H7 (cell line): ENCODE measurements at regions not wholly inside any gene's neighbourhood (a gene's known extent, or its start where the extent isn't known, plus 50 kb on each side); places are given as distances from the start of the nearest gene placed in this dataset.
"Not testable (repeated sequence)": the region's sequence is repeated elsewhere in the genome, so short reads cannot be mapped to it uniquely, and the experiment has no call there.

ENCODE experiments used
- DNase-seq: peaks from one replicate; pipeline ENCODE4 v3.0.0; 2012
- H3K27me3 ChIP-seq: 2 replicates; pipeline ENCODE4 v1.6.0; 2011; ENCODE audit warnings: mild to moderate bottlenecking, low read length; ENCODE audit not compliant: control insufficient read depth, insufficient read depth
- H3K36me3 ChIP-seq: replicated peaks from 2 replicates; pipeline ENCODE4 v1.5.1; 2011; ENCODE audit warnings: low read length; ENCODE audit not compliant: control insufficient read depth, insufficient read depth
- H3K4me3 ChIP-seq: 2 replicates; pipeline ENCODE4 v1.5.1; 2011; ENCODE audit warnings: low read depth, mild to moderate bottlenecking, control low read depth, low read length, moderate library complexity; ENCODE audit not compliant: insufficient read depth

- no peak for DNase-seq
- Histone ChIP-seq H3K4me3 (no peak overlapping the region), H3K36me3 (no peaks in the 10 kb centered on the region), H3K27me3 (no peaks in the 10 kb centered on the region)
These were observed 58.2 kb upstream of the DUSP21 start for GRCh38 chrX:44785652-44786051.

GRCh38 chrX:44784241-44784640 is 59.6 kb upstream of the DUSP21 start:
- no peak for DNase-seq
- Histone ChIP-seq H3K4me3 (no peak overlapping the region), H3K36me3 (no peaks in the 10 kb centered on the region), H3K27me3 (no peaks in the 10 kb centered on the region)

DNA sequence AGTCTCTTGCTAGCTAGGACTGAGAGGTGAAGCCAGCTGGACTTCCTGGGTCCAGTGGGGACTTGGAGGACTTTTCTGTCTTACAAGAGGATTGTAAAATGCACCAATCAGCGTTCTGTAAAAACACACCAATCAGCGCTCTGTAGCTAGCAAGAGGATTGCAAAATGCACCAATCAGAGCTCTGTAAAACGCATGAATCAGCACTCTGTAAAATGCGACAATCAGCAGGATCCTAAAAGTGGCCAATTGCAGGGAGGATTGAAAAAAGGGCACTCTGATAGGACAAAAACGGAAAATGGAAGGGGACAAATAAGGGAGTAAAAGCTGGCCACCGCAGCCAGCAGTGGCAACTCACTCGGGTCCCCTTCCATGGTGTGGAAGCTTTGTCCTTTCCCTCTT is 65.6 kb upstream of the DUSP21 start:
- Histone ChIP-seq H3K4me3 (no peak overlapping the region), H3K27me3 (no peaks in the 10 kb centered on the region), H3K36me3 (no peaks in the 10 kb centered on the region)
- no peak for DNase-seq

GRCh38 chrX:44775726-44776125 is 68.1 kb upstream of the DUSP21 start:
- no peaks in the 10 kb centered on the region for H3K27me3 ChIP-seq
- DNase-seq = no peak
- no peak overlapping the region for H3K4me3 ChIP-seq
- H3K36me3 ChIP-seq = no peaks in the 10 kb centered on the region

DNA sequence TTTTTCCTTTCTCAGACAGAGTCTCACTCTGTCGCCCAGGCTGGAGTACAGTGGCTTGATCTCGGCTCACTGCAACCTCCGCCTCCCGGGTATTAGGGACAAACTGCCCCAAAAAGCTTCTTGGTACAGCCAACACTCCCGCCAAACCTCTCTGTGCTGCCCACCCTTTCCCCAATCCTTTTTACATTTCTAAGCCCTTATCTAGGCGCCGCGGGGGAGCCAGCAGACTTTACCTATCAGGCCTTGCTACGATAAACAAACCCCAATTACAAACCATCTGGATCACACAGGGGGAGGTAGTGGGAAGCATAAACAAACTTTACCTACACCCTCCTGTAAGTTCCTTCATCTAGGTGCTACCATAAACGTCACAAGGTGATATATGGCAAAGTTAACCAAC is 69.8 kb upstream of the DUSP21 start:
- not testable (repeated sequence) for H3K27me3 ChIP-seq, DNase-seq, H3K4me3 ChIP-seq

DNA sequence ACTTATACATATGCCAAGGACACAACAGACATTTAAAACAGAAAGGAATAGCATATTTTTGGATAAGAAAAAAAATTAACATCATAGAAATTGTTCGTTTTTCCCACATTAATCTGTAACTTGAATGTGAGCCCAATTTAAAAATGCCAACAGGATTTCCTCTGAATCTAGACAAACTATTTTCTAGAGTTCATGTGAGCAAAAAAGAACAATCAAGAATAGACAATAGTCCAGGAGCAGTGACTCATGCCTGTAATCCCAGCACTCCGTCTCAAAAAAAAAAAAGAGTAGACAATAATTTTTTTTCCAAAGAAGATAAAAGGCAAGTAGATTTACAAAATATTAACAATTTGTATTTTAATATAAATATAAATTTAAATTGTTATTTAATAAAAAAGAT is 73.7 kb upstream of the DUSP21 start:
- H3K27me3 ChIP-seq = no peaks in the 10 kb centered on the region
- no peak for DNase-seq
- no peak overlapping the region for H3K4me3 ChIP-seq
- H3K36me3 ChIP-seq = no peaks in the 10 kb centered on the region

More for the DNA sequence above, 69.8 kb upstream of the DUSP21 start:
- H3K36me3 ChIP-seq = not testable (repeated sequence)

- Histone ChIP-seq H3K4me3 (no peak overlapping the region), H3K36me3 (no peaks in the 10 kb centered on the region), H3K27me3 (no peaks in the 10 kb centered on the region)
- DNase-seq = no peak
These were observed 76.5 kb upstream of the DUSP21 start for GRCh38 chrX:44767308-44767707.

- no peak for DNase-seq
- no peaks in the 10 kb centered on the region for H3K36me3 ChIP-seq
- H3K4me3 ChIP-seq = no peak overlapping the region
- no peaks in the 10 kb centered on the region for H3K27me3 ChIP-seq
These were observed 78.3 kb upstream of the DUSP21 start for GRCh38 chrX:44765556-44765955.

DNA sequence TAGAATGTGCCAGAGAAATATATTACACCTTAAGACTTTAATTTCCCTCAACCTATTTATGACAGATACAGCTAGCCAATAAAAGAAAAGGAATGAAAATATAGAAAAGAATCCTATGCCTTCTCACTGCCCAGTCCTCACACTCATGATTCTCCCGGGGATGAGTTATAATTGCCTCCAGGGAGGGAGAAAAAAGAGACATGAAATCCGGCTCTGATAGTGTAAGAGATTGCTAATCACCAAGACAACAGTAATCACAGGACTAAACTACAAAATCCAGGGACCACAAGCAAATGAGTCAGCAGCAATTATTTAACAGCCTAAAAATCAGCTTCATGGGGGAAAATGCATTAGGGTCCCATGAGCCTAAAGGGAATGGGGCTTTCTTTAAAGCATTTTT is 95.9 kb upstream of the DUSP21 start:
- Histone ChIP-seq H3K36me3 (no peaks in the 10 kb centered on the region), H3K4me3 (no peak overlapping the region), H3K27me3 (no peaks in the 10 kb centered on the region)
- DNase-seq = no peak

DNA sequence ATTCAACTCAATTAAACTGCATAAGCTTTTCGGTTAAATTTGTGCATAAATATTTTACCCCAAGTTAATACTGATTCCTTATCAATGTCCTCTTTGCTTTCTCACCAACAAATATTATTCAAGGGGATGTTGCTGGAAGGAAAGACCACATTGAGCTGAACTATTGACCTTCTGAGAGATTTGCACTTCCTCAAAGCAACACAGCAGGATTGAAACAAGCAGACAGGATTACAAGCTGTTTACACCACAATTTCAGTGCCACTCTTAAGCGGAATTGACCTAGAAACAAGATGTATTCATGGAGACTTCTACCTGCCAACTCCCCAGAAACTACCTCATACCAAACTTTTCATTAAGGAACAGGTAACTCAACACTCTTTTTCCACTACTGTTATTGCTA is 96.5 kb upstream of the DUSP21 start:
- Histone ChIP-seq H3K4me3 (no peak overlapping the region), H3K36me3 (no peaks in the 10 kb centered on the region), H3K27me3 (no peaks in the 10 kb centered on the region)
- DNase-seq = no peak

GRCh38 chrX:44744799-44745198 is 99.0 kb upstream of the DUSP21 start:
- Histone ChIP-seq H3K27me3 (no peaks in the 10 kb centered on the region), H3K36me3 (no peaks in the 10 kb centered on the region), H3K4me3 (no peak overlapping the region)
- DNase-seq = no peak

- Histone ChIP-seq H3K4me3 (no peak overlapping the region), H3K27me3 (no peaks in the 10 kb centered on the region), H3K36me3 (no peaks in the 10 kb centered on the region)
- DNase-seq = no peak
These were observed 101.2 kb upstream of the DUSP21 start for GRCh38 chrX:44742480-44743155.

DNA sequence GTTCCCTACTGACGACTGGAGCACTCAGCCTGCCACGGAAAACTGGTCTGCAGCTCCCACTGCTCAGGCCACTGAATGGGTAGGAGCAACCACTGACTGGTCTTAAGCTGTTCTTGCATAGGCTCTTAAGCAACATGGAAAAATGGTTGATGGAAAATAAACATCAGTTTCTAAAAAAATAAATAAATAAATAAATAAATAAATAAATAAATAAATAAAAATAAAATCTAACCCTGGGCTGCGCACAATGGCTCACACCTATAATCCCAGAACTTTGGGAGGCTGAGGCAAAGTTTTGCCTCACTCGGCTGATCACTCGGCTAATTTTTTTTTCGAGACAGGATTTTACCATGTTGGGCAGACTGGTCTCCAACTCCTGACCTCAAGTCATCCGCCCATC is 102.0 kb upstream of the DUSP21 start:
- H3K27me3 ChIP-seq, H3K4me3 ChIP-seq, DNase-seq, H3K36me3 ChIP-seq: not testable (repeated sequence)

DNA sequence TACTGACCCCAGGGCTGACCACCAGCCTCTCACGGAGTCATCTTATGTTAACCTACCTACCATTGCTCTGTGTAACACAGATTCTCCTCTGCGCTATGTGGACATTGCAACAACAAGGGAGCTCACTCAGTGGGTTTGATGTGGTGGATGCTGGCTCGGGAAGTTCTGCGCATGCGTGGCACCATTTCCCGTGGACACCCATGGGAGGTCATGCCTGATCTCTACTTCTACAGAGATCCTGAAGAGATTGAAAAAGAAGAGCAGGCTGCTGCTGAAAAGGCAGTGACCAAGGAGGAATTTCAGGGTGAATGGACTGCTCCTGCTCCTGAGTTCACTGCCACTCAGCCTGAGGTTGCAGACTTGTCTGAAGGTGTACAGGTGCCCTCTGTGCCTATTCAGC is 102.4 kb upstream of the DUSP21 start:
- H3K27me3 ChIP-seq, DNase-seq, H3K36me3 ChIP-seq, H3K4me3 ChIP-seq: not testable (repeated sequence)

GRCh38 chrX:44735498-44735897 is 108.3 kb upstream of the DUSP21 start:
- no peak overlapping the region for H3K4me3 ChIP-seq
- no peak for DNase-seq
- no peaks in the 10 kb centered on the region for H3K36me3 ChIP-seq
- no peaks in the 10 kb centered on the region for H3K27me3 ChIP-seq

GRCh38 chrX:44733931-44734330 is 109.9 kb upstream of the DUSP21 start:
- no peak overlapping the region for H3K4me3 ChIP-seq
- no peaks in the 10 kb centered on the region for H3K27me3 ChIP-seq
- DNase-seq = no peak
- H3K36me3 ChIP-seq = no peaks in the 10 kb centered on the region
